ENCODE measurements at regions not wholly inside any gene's neighbourhood (a gene's known extent, or its start where the extent isn't known, plus 50 kb on each side); places are given as distances from the start of the nearest gene placed in this dataset.

DNA sequence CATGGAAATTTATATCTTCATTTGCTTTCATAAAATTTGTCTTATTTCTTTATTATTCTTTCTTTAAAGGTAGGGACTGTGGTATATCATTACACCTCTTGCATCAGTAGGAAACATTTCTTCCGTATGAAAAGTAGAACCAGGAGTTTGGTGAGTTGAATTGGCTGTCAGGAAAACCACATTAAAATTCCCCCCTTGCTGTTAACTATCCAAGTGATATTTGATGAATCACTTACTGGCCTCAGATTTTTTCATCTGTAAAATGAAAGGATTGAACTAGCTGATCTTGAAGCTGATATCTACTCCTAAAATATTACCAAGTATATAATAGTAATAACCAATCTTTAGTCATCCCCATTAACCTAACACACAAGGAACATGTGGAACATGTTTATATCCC lies 460.9 kb downstream of the GJA1 start:
- no peak for TF ChIP-seq EZH2phosphoT487 (IDR thresholded peaks at IDR 0.05; ENCODE audit: borderline replicate concordance, low read length)
- TF ChIP-seq, protein P1, sequence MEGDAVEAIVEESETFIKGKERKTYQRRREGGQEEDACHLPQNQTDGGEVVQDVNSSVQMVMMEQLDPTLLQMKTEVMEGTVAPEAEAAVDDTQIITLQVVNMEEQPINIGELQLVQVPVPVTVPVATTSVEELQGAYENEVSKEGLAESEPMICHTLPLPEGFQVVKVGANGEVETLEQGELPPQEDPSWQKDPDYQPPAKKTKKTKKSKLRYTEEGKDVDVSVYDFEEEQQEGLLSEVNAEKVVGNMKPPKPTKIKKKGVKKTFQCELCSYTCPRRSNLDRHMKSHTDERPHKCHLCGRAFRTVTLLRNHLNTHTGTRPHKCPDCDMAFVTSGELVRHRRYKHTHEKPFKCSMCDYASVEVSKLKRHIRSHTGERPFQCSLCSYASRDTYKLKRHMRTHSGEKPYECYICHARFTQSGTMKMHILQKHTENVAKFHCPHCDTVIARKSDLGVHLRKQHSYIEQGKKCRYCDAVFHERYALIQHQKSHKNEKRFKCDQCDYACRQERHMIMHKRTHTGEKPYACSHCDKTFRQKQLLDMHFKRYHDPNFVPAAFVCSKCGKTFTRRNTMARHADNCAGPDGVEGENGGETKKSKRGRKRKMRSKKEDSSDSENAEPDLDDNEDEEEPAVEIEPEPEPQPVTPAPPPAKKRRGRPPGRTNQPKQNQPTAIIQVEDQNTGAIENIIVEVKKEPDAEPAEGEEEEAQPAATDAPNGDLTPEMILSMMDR (IDR thresholded peaks at IDR 0.05; ENCODE audit: low read depth, low read length, poor library complexity, severe bottlenecking): no peak

Data from DOHH2 (cell line).